ENCODE measurements at regions not wholly inside any gene's neighbourhood (a gene's known extent, or its start where the extent isn't known, plus 50 kb on each side); places are given as distances from the start of the nearest gene placed in this dataset.

GRCh38 chr3:22922317-22922716, 280.8 kb upstream of the UBE2E2 start:
- TF ChIP-seq CTCF (IDR thresholded peaks at IDR 0.05): peak in 1 of 7 experiments; percentile 38
- TF ChIP-seq POLR2A (IDR thresholded peaks at IDR 0.05): no peak
- intact Hi-C loops (cut with DNase I; ENCODE audit: low total_unique reads): no loop called here
- Histone ChIP-seq H3K4me3 (no peak overlapping the region), H3K27me3 (no peaks in the 10 kb centered on the region), H3K27ac (no peak overlapping the region), H3K9me3 (no peaks in the 10 kb centered on the region), H3K36me3 (no peaks in the 10 kb centered on the region), H3K4me1 (no peaks in the 10 kb centered on the region)
- DNase-seq: no peak
- WGBS, 5 donors: 34 to 46% (median 43%) methylated on average over 3 of the region's 3 CpGs

GRCh38 chr3:22923711-22924110, 279.4 kb upstream of the UBE2E2 start:
- no peaks in the 10 kb centered on the region for H3K36me3 ChIP-seq
- H3K4me3 ChIP-seq: no peak overlapping the region
- H3K27ac ChIP-seq: no peak overlapping the region
- no peak for DNase-seq
- peaks cover 0 to 8% (median 4%) of the 10 kb centered on the region in 4 donors for H3K4me1 ChIP-seq
- H3K27me3 ChIP-seq: no peaks in the 10 kb centered on the region
- 65 to 79% (median 77%) methylated on average over 2 of the region's 2 CpGs for WGBS, 5 donors
- no peaks in the 10 kb centered on the region for H3K9me3 ChIP-seq
- TF ChIP-seq POLR2AphosphoS5 (IDR thresholded peaks at IDR 0.05) (no peak), EP300 (IDR thresholded peaks at IDR 0.05) (no peak), POLR2A (IDR thresholded peaks at IDR 0.05) (no peak), CTCF (IDR thresholded peaks at IDR 0.05) (no peak)
- intact Hi-C loops (cut with DNase I; ENCODE audit: low total_unique reads): no loop called here

- Histone ChIP-seq H3K4me1 (peaks cover 0 to 13% (median 4%) of the 10 kb centered on the region in 4 donors), H3K36me3 (no peaks in the 10 kb centered on the region), H3K27ac (no peak overlapping the region), H3K4me3 (no peak overlapping the region), H3K9me3 (no peaks in the 10 kb centered on the region), H3K27me3 (no peaks in the 10 kb centered on the region)
- 48 to 59% (median 55%) methylated on average over 8 of the region's 8 CpGs for WGBS, 5 donors
- intact Hi-C loops (cut with DNase I; ENCODE audit: low total_unique reads): no loop called here
- peak in 1 of 2 donors; percentile 52 for DNase-seq
- TF ChIP-seq POLR2AphosphoS5 (IDR thresholded peaks at IDR 0.05): no peak
- no peak for TF ChIP-seq POLR2A (IDR thresholded peaks at IDR 0.05)
- TF ChIP-seq CTCF (IDR thresholded peaks at IDR 0.05): no peak
- TF ChIP-seq EP300 (IDR thresholded peaks at IDR 0.05): no peak
Observed at GRCh38 chr3:22928216-22929110, 274.7 kb upstream of the UBE2E2 start.

- DNase-seq: no peak
- Histone ChIP-seq H3K27ac (no peak overlapping the region), H3K4me3 (no peak overlapping the region), H3K36me3 (no peaks in the 10 kb centered on the region), H3K9me3 (no peaks in the 10 kb centered on the region), H3K27me3 (no peaks in the 10 kb centered on the region), H3K4me1 (peaks cover 0 to 13% (median 5%) of the 10 kb centered on the region in 4 donors)
- intact Hi-C loops (cut with DNase I; ENCODE audit: low total_unique reads): no loop called here
- WGBS, 5 donors: 53 to 74% (median 57%) methylated on average over 5 of the region's 5 CpGs
- TF ChIP-seq EP300 (IDR thresholded peaks at IDR 0.05) (no peak), POLR2A (IDR thresholded peaks at IDR 0.05) (no peak), CTCF (IDR thresholded peaks at IDR 0.05) (no peak)
Observed at GRCh38 chr3:22933051-22933840, 269.9 kb upstream of the UBE2E2 start.

Data from stomach (tissue), 8 donors.